ENCODE measurements at regions not wholly inside any gene's neighbourhood (a gene's known extent, or its start where the extent isn't known, plus 50 kb on each side); places are given as distances from the start of the nearest gene placed in this dataset.

DNA sequence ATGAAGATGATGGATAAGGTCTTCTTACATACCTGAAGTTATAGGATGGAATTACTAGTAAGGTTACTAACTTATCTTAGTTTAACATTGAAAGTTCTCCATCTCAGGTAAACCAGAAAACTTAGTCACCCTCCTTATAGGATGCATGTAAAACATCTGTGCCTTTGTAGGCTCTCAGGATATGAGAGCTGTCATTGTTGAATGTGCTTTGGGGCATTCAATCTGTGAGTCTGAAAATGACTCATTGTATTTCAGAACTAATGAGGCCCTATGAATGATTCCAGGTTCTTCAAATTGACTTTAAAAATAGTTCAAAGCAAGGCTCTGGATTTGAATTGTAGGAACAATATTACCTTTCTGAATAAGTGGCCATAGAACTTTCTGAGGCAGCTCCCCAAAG is 237.7 kb upstream of the AZI2 start:
- Histone ChIP-seq H3K36me3 (ENCODE audit: control insufficient read depth, insufficient read depth, low read length) (no peaks in the 10 kb centered on the region), H3K27me3 (ENCODE audit: control insufficient read depth, insufficient read depth, low read length) (no peaks in the 10 kb centered on the region), H3K27ac (ENCODE audit: insufficient read depth, low read length) (no peak overlapping the region), H3K4me3 (replicated peaks in 1 of 4; ENCODE audit: control extremely low read depth in 1 of 4, insufficient read depth in 1 of 4, low read depth in 3 of 4, low read length in 4 of 4) (no peak overlapping the region), H2AFZ (ENCODE audit: low read length) (no peak overlapping the region), H3K9me3 (ENCODE audit: control insufficient read depth, insufficient read depth, low read depth, low read length) (no peaks in the 10 kb centered on the region), H3K9ac (ENCODE audit: insufficient read depth, low read length) (no peak overlapping the region), H3K79me2 (ENCODE audit: control insufficient read depth, insufficient read depth, low read length) (no peaks in the 10 kb centered on the region), H3K4me1 (ENCODE audit: control insufficient read depth, extremely low read depth, insufficient read depth, low read length) (no peaks in the 10 kb centered on the region), H3K4me2 (ENCODE audit: extremely low read depth, insufficient read depth, low read length) (no peak overlapping the region), H4K20me1 (ENCODE audit: control insufficient read depth, extremely low read depth, insufficient read depth, low read length) (no peaks in the 10 kb centered on the region)
- TF ChIP-seq EZH2 (IDR thresholded peaks at IDR 0.05; ENCODE audit: low read length, missing control alignments): no peak
- TF ChIP-seq, protein P1, sequence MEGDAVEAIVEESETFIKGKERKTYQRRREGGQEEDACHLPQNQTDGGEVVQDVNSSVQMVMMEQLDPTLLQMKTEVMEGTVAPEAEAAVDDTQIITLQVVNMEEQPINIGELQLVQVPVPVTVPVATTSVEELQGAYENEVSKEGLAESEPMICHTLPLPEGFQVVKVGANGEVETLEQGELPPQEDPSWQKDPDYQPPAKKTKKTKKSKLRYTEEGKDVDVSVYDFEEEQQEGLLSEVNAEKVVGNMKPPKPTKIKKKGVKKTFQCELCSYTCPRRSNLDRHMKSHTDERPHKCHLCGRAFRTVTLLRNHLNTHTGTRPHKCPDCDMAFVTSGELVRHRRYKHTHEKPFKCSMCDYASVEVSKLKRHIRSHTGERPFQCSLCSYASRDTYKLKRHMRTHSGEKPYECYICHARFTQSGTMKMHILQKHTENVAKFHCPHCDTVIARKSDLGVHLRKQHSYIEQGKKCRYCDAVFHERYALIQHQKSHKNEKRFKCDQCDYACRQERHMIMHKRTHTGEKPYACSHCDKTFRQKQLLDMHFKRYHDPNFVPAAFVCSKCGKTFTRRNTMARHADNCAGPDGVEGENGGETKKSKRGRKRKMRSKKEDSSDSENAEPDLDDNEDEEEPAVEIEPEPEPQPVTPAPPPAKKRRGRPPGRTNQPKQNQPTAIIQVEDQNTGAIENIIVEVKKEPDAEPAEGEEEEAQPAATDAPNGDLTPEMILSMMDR (conservative IDR thresholded peaks at IDR 0.05 in 1 of 2, IDR thresholded peaks at IDR 0.05 in 1 of 2; ENCODE audit: low read depth in 1 of 2, low read length in 2 of 2): no peak
- no peak for DNase-seq (ENCODE audit: low read depth in 2 of 2)

DNA sequence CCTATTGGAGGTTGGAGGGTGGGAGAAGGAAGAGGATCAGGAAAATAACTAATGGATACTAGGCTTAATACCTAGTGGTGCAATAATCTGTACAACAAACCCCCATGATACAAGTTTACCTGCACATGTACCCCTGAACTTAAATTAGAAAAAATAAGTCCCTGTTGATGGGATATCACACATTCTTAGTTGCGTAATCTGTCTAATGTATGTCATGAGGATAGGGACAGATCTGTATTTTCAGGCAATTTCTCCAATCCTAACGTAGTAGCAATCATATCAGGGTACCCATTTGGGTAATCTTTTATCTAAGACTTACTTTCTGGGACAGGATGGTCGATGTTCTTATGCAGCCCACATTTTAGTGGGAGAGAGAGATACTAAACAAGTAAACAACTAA is 239.1 kb upstream of the AZI2 start:
- Histone ChIP-seq H4K20me1 (ENCODE audit: control insufficient read depth, extremely low read depth, insufficient read depth, low read length) (no peaks in the 10 kb centered on the region), H3K79me2 (ENCODE audit: control insufficient read depth, insufficient read depth, low read length) (no peaks in the 10 kb centered on the region), H3K9ac (ENCODE audit: insufficient read depth, low read length) (no peak overlapping the region), H3K4me3 (replicated peaks in 1 of 4; ENCODE audit: control extremely low read depth in 1 of 4, insufficient read depth in 1 of 4, low read depth in 3 of 4, low read length in 4 of 4) (no peak overlapping the region), H3K4me1 (ENCODE audit: control insufficient read depth, extremely low read depth, insufficient read depth, low read length) (no peaks in the 10 kb centered on the region), H3K27me3 (ENCODE audit: control insufficient read depth, insufficient read depth, low read length) (no peaks in the 10 kb centered on the region), H3K36me3 (ENCODE audit: control insufficient read depth, insufficient read depth, low read length) (no peaks in the 10 kb centered on the region), H3K9me3 (ENCODE audit: control insufficient read depth, insufficient read depth, low read depth, low read length) (no peaks in the 10 kb centered on the region), H3K27ac (ENCODE audit: insufficient read depth, low read length) (no peak overlapping the region), H3K4me2 (ENCODE audit: extremely low read depth, insufficient read depth, low read length) (no peak overlapping the region), H2AFZ (ENCODE audit: low read length) (no peak overlapping the region)
- TF ChIP-seq, protein P1 (conservative IDR thresholded peaks at IDR 0.05 in 1 of 2, IDR thresholded peaks at IDR 0.05 in 1 of 2; ENCODE audit: low read depth in 1 of 2, low read length in 2 of 2): no peak
- TF ChIP-seq EZH2 (IDR thresholded peaks at IDR 0.05; ENCODE audit: low read length, missing control alignments): no peak
- DNase-seq (ENCODE audit: low read depth in 2 of 2): no peak

- TF ChIP-seq, protein P1 (conservative IDR thresholded peaks at IDR 0.05 in 1 of 2, IDR thresholded peaks at IDR 0.05 in 1 of 2; ENCODE audit: low read depth in 1 of 2, low read length in 2 of 2): no peak
- TF ChIP-seq EZH2 (IDR thresholded peaks at IDR 0.05; ENCODE audit: low read length, missing control alignments): no peak
- Histone ChIP-seq H3K27me3 (ENCODE audit: control insufficient read depth, insufficient read depth, low read length) (no peaks in the 10 kb centered on the region), H3K4me2 (ENCODE audit: extremely low read depth, insufficient read depth, low read length) (peak overlapping the region; percentile 66), H3K79me2 (ENCODE audit: control insufficient read depth, insufficient read depth, low read length) (no peaks in the 10 kb centered on the region), H3K27ac (ENCODE audit: insufficient read depth, low read length) (no peak overlapping the region), H3K4me3 (replicated peaks in 1 of 4; ENCODE audit: control extremely low read depth in 1 of 4, insufficient read depth in 1 of 4, low read depth in 3 of 4, low read length in 4 of 4) (peak overlapping the region in 3 of 4 experiments; percentile 12 to 21 (median 16)), H3K36me3 (ENCODE audit: control insufficient read depth, insufficient read depth, low read length) (no peaks in the 10 kb centered on the region), H2AFZ (ENCODE audit: low read length) (peak overlapping the region; percentile 52), H3K9me3 (ENCODE audit: control insufficient read depth, insufficient read depth, low read depth, low read length) (no peaks in the 10 kb centered on the region), H4K20me1 (ENCODE audit: control insufficient read depth, extremely low read depth, insufficient read depth, low read length) (no peaks in the 10 kb centered on the region), H3K9ac (ENCODE audit: insufficient read depth, low read length) (no peak overlapping the region), H3K4me1 (ENCODE audit: control insufficient read depth, extremely low read depth, insufficient read depth, low read length) (no peaks in the 10 kb centered on the region)
- peak; percentile 27 to 62 for DNase-seq (ENCODE audit: low read depth in 2 of 2)
Observed at GRCh38 chr3:28590216-28590615, 241.6 kb upstream of the AZI2 start.

Measured in fibroblast of lung (primary cell).